ENCODE measurements at regions not wholly inside any gene's neighbourhood (a gene's known extent, or its start where the extent isn't known, plus 50 kb on each side); places are given as distances from the start of the nearest gene placed in this dataset.

DNA sequence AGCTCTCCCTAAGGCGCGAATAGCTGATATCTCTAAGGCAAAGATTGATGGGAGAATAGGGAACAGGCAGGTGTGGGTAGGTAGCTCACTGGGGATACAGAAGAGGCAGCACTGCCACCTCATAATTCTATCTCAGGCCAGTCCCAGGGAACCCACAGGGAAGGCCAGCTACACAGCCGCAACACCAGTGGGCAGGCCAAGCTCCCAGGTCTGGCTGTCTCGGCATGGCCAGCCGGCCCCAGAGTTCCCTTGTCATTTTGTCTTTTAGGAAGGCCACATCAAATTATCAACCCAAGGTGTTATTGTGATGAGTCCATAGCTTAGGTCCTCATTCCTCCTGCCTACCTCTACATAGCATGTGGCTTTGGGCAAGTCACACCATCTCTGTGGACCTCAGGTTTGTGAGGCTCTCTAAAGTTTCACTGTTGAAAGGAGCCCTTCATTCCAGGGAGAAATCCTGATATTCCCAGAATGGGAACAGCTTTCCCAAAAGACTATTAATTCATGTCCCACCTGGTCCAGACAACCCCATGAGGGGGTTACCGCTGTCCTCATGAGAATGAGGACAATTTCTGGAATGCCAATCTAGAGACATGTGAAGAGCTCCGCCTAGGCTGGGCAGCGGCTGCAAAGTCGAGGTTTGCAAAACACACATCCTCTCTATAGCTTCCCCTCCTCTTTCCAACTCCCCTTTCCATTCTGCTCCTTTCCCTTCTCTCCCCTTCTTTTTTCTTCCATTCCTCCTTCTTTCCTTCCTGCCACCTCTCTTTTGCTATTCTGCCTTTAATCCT lies 287.1 kb upstream of the ID2 start:
- Histone ChIP-seq H3K36me3 (replicated peaks in 1 of 2) (no peaks in the 10 kb centered on the region), H3K9me3 (replicated peaks in 1 of 3) (no peaks in the 10 kb centered on the region), H3K27me3 (no peaks in the 10 kb centered on the region), H3K4me1 (replicated peaks in 1 of 2) (peaks cover 0 to 4% of the 10 kb centered on the region in 2 donors), H3K27ac (no peak overlapping the region), H3K4me3 (no peak overlapping the region)
- 94 to 97% (median 96%) methylated on average over 9 of the region's 9 CpGs for WGBS, 4 donors
- intact Hi-C loops (cut with DNase I), result no loop called here
- no peak for DNase-seq
- no peak for TF ChIP-seq POLR2A (IDR thresholded peaks at IDR 0.05)
- TF ChIP-seq CTCF (IDR thresholded peaks at IDR 0.05), result no peak

DNA sequence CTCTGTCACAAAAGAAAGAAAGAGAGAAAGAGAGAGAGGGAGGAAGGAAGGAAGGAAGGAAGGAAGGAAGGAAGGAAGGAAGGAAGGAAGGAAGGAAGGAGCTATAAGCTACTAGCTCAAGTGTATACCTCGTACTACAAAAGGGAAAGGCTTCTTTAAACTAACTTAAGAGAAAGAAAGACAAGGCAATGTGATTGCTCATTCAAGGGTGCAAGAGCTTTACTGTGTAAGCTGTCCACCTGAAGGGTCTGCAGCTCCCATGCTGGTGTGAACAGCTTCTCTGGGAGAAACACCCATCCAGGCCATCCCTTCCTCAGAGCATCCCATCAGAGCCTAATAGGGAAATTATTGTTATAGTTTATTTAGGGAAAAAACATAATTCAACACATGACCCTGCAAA lies 286.1 kb upstream of the ID2 start:
- no peak overlapping the region for H3K27ac ChIP-seq
- TF ChIP-seq POLR2A (IDR thresholded peaks at IDR 0.05) (no peak), CTCF (IDR thresholded peaks at IDR 0.05) (no peak)
- H3K4me1 ChIP-seq (replicated peaks in 1 of 2), result no peaks in the 10 kb centered on the region
- 75 to 83% (median 77%) methylated on average over 1 of the region's 1 CpG for WGBS, 4 donors
- no peak overlapping the region for H3K4me3 ChIP-seq
- intact Hi-C loops (cut with DNase I), result no loop called here
- no peaks in the 10 kb centered on the region for H3K36me3 ChIP-seq (replicated peaks in 1 of 2)
- H3K27me3 ChIP-seq, result no peaks in the 10 kb centered on the region
- no peaks in the 10 kb centered on the region for H3K9me3 ChIP-seq (replicated peaks in 1 of 3)
- DNase-seq, result no peak

GRCh38 chr2:8398040-8398668 lies 283.7 kb upstream of the ID2 start:
- H3K27me3 ChIP-seq, result no peaks in the 10 kb centered on the region
- no peak for DNase-seq
- no peaks in the 10 kb centered on the region for H3K9me3 ChIP-seq (replicated peaks in 1 of 3)
- TF ChIP-seq CTCF (IDR thresholded peaks at IDR 0.05) (no peak), POLR2A (IDR thresholded peaks at IDR 0.05) (no peak)
- intact Hi-C loops (cut with DNase I), result no loop called here
- 70 to 93% (median 82%) methylated on average over 13 of the region's 13 CpGs for WGBS, 4 donors
- no peak overlapping the region for H3K4me3 ChIP-seq
- H3K4me1 ChIP-seq (replicated peaks in 1 of 2), result no peaks in the 10 kb centered on the region
- no peak overlapping the region for H3K27ac ChIP-seq
- no peaks in the 10 kb centered on the region for H3K36me3 ChIP-seq (replicated peaks in 1 of 2)

GRCh38 chr2:8399731-8400130 lies 282.1 kb upstream of the ID2 start:
- intact Hi-C loops (cut with DNase I), result no loop called here
- Histone ChIP-seq H3K36me3 (replicated peaks in 1 of 2) (no peaks in the 10 kb centered on the region), H3K27ac (no peak overlapping the region), H3K9me3 (replicated peaks in 1 of 3) (no peaks in the 10 kb centered on the region), H3K4me3 (no peak overlapping the region), H3K4me1 (replicated peaks in 1 of 2) (no peaks in the 10 kb centered on the region), H3K27me3 (no peaks in the 10 kb centered on the region)
- no peak for TF ChIP-seq CTCF (IDR thresholded peaks at IDR 0.05)
- TF ChIP-seq POLR2A (IDR thresholded peaks at IDR 0.05), result no peak
- DNase-seq, result no peak
- 89 to 95% (median 93%) methylated on average over 4 of the region's 4 CpGs for WGBS, 4 donors

Data from adrenal gland (tissue), 9 donors.